SK-N-SH (cell line): ENCODE measurements at regions not wholly inside any gene's neighbourhood (a gene's known extent, or its start where the extent isn't known, plus 50 kb on each side); places are given as distances from the start of the nearest gene placed in this dataset.

Experiments
- CTCF ChIA-PET: fragments of 300-600, 350-600 bp; formaldehyde crosslinking; extraction: SDS; loops from one replicate; lab custom pipeline; 2021; lab: Yijun Ruan, JAX
- POLR2A ChIA-PET: fragments of 350-600 bp; sonication (Branson Sonifier 250); formaldehyde crosslinking; extraction: SDS; loops from one replicate; lab custom pipeline; 2020; ENCODE audit warnings: antibody characterized with exemption, inconsistent platforms; lab: Yijun Ruan, JAX
- DNase-seq: peaks from one replicate; pipeline ENCODE4 v3.0.0; 2012
- H2AFZ ChIP-seq: fragments of 200-600 bp; sonication (generic); 2 replicates; pipeline ENCODE4 v1.8.1; 2016; ENCODE audit warnings: antibody characterized with exemption, mild to moderate bottlenecking, low read depth
- H3F3A ChIP-seq: fragments of 200-600 bp; sonication (generic); replicated peaks from 2 replicates; pipeline ENCODE3; 2016; ENCODE audit warnings: antibody characterized with exemption, mild to moderate bottlenecking; ENCODE audit not compliant: insufficient read depth
- H3K27ac ChIP-seq, 2 experiments: fragments of 200-500 bp in 1 of 2; fragments of 200-600 bp in 1 of 2; sonication (Bioruptor generic) in 1 of 2; sonication (generic), shearing (Covaris generic) in 1 of 2; 2 replicates each; pipeline versions ENCODE4 v1.5.1 to v1.6.1; 2014 to 2016; ENCODE audit warnings: low read depth in 2 of 2, inconsistent platforms in 1 of 2, low read length in 1 of 2, mild to moderate bottlenecking in 1 of 2, mixed read lengths in 1 of 2
- H3K27me3 ChIP-seq: fragments of 200-600 bp; sonication (generic), shearing (Covaris generic); 2 replicates; pipeline ENCODE4 v1.6.1; 2016; ENCODE audit warnings: mixed run types; ENCODE audit not compliant: insufficient read depth
- H3K36me3 ChIP-seq, 2 experiments: fragments of 200-500 bp in 1 of 2; fragments of 200-600 bp in 1 of 2; sonication (Bioruptor generic) in 1 of 2; sonication (generic) in 1 of 2; replicated peaks in 1 of 2; 2 replicates each; pipeline versions ENCODE3 to v1.5.1; 2014 to 2016; ENCODE audit warnings: low read length in 1 of 2, mild to moderate bottlenecking in 1 of 2; ENCODE audit not compliant: insufficient read depth in 2 of 2, control insufficient read depth in 1 of 2
- H3K4me1 ChIP-seq, 2 experiments: fragments of 200-500 bp in 1 of 2; fragments of 200-600 bp in 1 of 2; sonication (Bioruptor generic) in 1 of 2; sonication (generic), shearing (Covaris generic) in 1 of 2; 2 replicates each; pipeline versions ENCODE4 v1.5.1 to v1.6.1; 2014 to 2016; ENCODE audit warnings: low read depth in 1 of 2, low read length in 1 of 2, mixed run types in 1 of 2; ENCODE audit not compliant: insufficient read depth in 2 of 2, control insufficient read depth in 1 of 2
- H3K4me2 ChIP-seq: fragments of 200-600 bp; sonication (generic), shearing (Covaris generic); 2 replicates; pipeline ENCODE4 v1.6.1; 2017; ENCODE audit warnings: mixed run types
- H3K4me3 ChIP-seq, 2 experiments: fragments of 200-500 bp in 1 of 2; fragments of 200-600 bp in 1 of 2; sonication (Bioruptor generic) in 1 of 2; sonication (generic), shearing (Covaris generic) in 1 of 2; 2 replicates each; pipeline versions ENCODE4 v1.5.1 to v1.8.1; 2014 to 2016; ENCODE audit warnings: low read depth in 2 of 2, inconsistent platforms in 1 of 2, low read length in 1 of 2, mild to moderate bottlenecking in 1 of 2, mixed read lengths in 1 of 2, moderate library complexity in 1 of 2
- H3K79me2 ChIP-seq: fragments of 200-600 bp; sonication (generic); 2 replicates; pipeline ENCODE4 v1.8.1; 2017; ENCODE audit warnings: mild to moderate bottlenecking; ENCODE audit not compliant: insufficient read depth
- H3K9ac ChIP-seq: fragments of 200-600 bp; sonication (generic); 2 replicates; pipeline ENCODE4 v1.6.1; 2017; ENCODE audit warnings: mixed run types
- H3K9me2 ChIP-seq: fragments of 200-600 bp; sonication (generic); 2 replicates; pipeline ENCODE4 v1.6.1; 2017; ENCODE audit warnings: mixed run types
- H3K9me3 ChIP-seq: fragments of 200-600 bp; sonication (generic); 2 replicates; pipeline ENCODE4 v1.6.1; 2017; ENCODE audit warnings: mixed run types, mild to moderate bottlenecking, moderate library complexity
- H4K20me1 ChIP-seq: fragments of 200-600 bp; sonication (generic); 2 replicates; pipeline ENCODE4 v1.6.1; 2017; ENCODE audit warnings: mild to moderate bottlenecking, mixed run types; ENCODE audit not compliant: insufficient read depth
- ELF1 ChIP-seq: IDR thresholded peaks from 2 replicates; pipeline ENCODE4 v1.4.0; 2012
- FOXM1 ChIP-seq: IDR thresholded peaks from 2 replicates; pipeline ENCODE4 v1.4.0; 2012; ENCODE audit warnings: low read depth, mild to moderate bottlenecking
- GATA2 ChIP-seq: sonication (generic); formaldehyde crosslinking; IDR thresholded peaks from 2 replicates; pipeline ENCODE4 v1.5.0; 2020; ENCODE audit warnings: mild to moderate bottlenecking, missing genetic modification reagents
- NRF1 ChIP-seq: IDR thresholded peaks from 2 replicates; pipeline ENCODE4 v1.6.1; 2012; ENCODE audit warnings: low read depth, mild to moderate bottlenecking, low read length
- POLR2AphosphoS5 ChIP-seq: IDR thresholded peaks from 2 replicates; pipeline ENCODE4 v1.6.1; 2012; ENCODE audit warnings: low read depth, low read length
- RXRA ChIP-seq: IDR thresholded peaks from 2 replicates; pipeline ENCODE4 v1.4.0; 2012; ENCODE audit warnings: low read depth, mild to moderate bottlenecking, borderline replicate concordance
- TEAD4 ChIP-seq: IDR thresholded peaks from 2 replicates; pipeline ENCODE4 v1.4.0; 2012; ENCODE audit warnings: mild to moderate bottlenecking, borderline replicate concordance; ENCODE audit not compliant: insufficient read depth
- USF1 ChIP-seq: IDR thresholded peaks from 2 replicates; pipeline ENCODE4 v1.4.0; 2012; ENCODE audit warnings: low read depth, borderline replicate concordance
- USF2 ChIP-seq: fragments of 150-350 bp; IDR thresholded peaks from 2 replicates; pipeline ENCODE4 v1.6.1; 2017; ENCODE audit warnings: antibody characterized with exemption, low read length, low read depth, borderline replicate concordance
- WGBS: methylation state at CpG from one replicate; pipeline ENCODE4 v1.1.6; 2017; ENCODE audit warnings: low lambda C conversion rate; 5-methylcytosine and 5-hydroxymethylcytosine counted together
- TF ChIP-seq, protein P1 (sequence below): fragments of 150-350 bp; IDR thresholded peaks from 2 replicates; pipeline ENCODE4 v1.6.1; 2016; ENCODE audit warnings: mild to moderate bottlenecking, low read depth, low read length

GRCh38 chr12:3359478-3359877 is 131.5 kb upstream of the PRMT8 start:
- H3K4me1 ChIP-seq: no peaks in the 10 kb centered on the region
- H3K79me2 ChIP-seq: no peaks in the 10 kb centered on the region
- no peak overlapping the region for H3K27ac ChIP-seq
- no peaks in the 10 kb centered on the region for H3K9me2 ChIP-seq
- WGBS: 28% methylated on average over 2 of the region's 2 CpGs
- no peak overlapping the region for H3K4me3 ChIP-seq
- DNase-seq: no peak
- H3K27me3 ChIP-seq: peaks cover 27% of the 10 kb centered on the region; the same call in 1 of the 2 replicates
- no peak overlapping the region for H2AFZ ChIP-seq
- H4K20me1 ChIP-seq: no peaks in the 10 kb centered on the region
- no peak overlapping the region for H3K4me2 ChIP-seq
- H3K9ac ChIP-seq: no peak overlapping the region
- CTCF ChIA-PET: interaction anchor here (1.5 to 3.7 kb wide), 2 partner anchors 59 to 444 kb away, joined by 5 to 15 read pairs; no protein-coding TSS in a partner anchor
- no peaks in the 10 kb centered on the region for H3K36me3 ChIP-seq
- H3K9me3 ChIP-seq: no peaks in the 10 kb centered on the region
- POLR2A ChIA-PET: no interaction called here
- no peaks in the 10 kb centered on the region for H3F3A ChIP-seq
- TF ChIP-seq USF1: no peak
- TF ChIP-seq GATA2 (CRISPR knock-in tag): no peak
- no peak for TF ChIP-seq TEAD4
- TF ChIP-seq ELF1: no peak
- no peak for TF ChIP-seq RXRA
- TF ChIP-seq USF2: no peak

DNA sequence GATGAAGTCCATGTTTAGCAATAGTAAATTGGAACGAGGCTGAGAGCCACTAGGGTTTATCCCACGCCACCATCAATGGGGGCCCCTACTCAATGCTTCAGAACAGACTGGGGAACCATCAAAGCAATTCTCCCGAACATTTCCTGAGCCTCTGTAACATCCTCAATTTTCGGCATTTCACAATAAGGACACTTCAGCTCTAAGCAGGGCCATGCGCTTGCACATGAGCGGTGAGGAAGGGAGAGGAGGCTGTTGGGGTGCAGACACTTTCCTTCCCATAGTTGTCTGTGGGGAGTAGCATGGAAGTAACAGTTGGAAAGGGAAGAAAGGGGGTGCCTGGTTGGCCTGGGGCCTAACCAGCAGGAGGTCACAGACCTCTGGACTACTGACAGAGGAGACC is 129.9 kb upstream of the PRMT8 start:
- Histone ChIP-seq H3K27me3 (peaks cover 38% of the 10 kb centered on the region; the same call in 1 of the 2 replicates), H3K4me2 (no peak overlapping the region), H2AFZ (no peak overlapping the region), H3F3A (no peaks in the 10 kb centered on the region), H3K36me3 (no peaks in the 10 kb centered on the region), H3K27ac (no peak overlapping the region), H3K9me3 (no peaks in the 10 kb centered on the region), H3K4me1 (peaks cover 0 to 6% of the 10 kb centered on the region in 2 experiments; a peak in 1 of 4 replicates), H3K9ac (no peak overlapping the region), H3K79me2 (no peaks in the 10 kb centered on the region), H4K20me1 (no peaks in the 10 kb centered on the region), H3K9me2 (no peaks in the 10 kb centered on the region), H3K4me3 (no peak overlapping the region)
- no peak for DNase-seq
- CTCF ChIA-PET: interaction anchor here (0.8 to 3.7 kb wide), 2 partner anchors 61 to 448 kb away, joined by 3 to 15 read pairs; no protein-coding TSS in a partner anchor
- WGBS: 50% methylated on average over 6 of the region's 6 CpGs
- POLR2A ChIA-PET: interaction anchor here (0.6 kb wide), 1 partner anchor 599 kb away, joined by 3 read pairs; no protein-coding TSS in a partner anchor
- TF ChIP-seq USF1 (no peak), NRF1 (no peak), POLR2AphosphoS5 (no peak), FOXM1 (no peak)
- TF ChIP-seq, protein P1, sequence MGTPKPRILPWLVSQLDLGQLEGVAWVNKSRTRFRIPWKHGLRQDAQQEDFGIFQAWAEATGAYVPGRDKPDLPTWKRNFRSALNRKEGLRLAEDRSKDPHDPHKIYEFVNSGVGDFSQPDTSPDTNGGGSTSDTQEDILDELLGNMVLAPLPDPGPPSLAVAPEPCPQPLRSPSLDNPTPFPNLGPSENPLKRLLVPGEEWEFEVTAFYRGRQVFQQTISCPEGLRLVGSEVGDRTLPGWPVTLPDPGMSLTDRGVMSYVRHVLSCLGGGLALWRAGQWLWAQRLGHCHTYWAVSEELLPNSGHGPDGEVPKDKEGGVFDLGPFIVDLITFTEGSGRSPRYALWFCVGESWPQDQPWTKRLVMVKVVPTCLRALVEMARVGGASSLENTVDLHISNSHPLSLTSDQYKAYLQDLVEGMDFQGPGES: no peak
